HCEC 1CT (cell line): ENCODE measurements at regions not wholly inside any gene's neighbourhood (a gene's known extent, or its start where the extent isn't known, plus 50 kb on each side); places are given as distances from the start of the nearest gene placed in this dataset.
A peak's percentile ranks its signal among the peaks of the same experiment; 100 is the strongest.

Source experiments
- DNase-seq: peaks from one replicate; pipeline ENCODE4 v3.0.0-alpha.2; 2017

- no peak for DNase-seq
Measured at GRCh38 chr2:240349133-240350005, 86.1 kb upstream of the GPC1 start.

- DNase-seq, result no peak
Measured at GRCh38 chr2:240350006-240350355, 85.5 kb upstream of the GPC1 start.

- no peak for DNase-seq
Measured at GRCh38 chr2:240350696-240351087, 84.8 kb upstream of the GPC1 start.

GRCh38 chr2:240351088-240351741 lies 84.2 kb upstream of the GPC1 start:
- no peak for DNase-seq

- DNase-seq, result no peak
Measured at GRCh38 chr2:240351826-240352426, 83.5 kb upstream of the GPC1 start.

- DNase-seq, result no peak
Measured at GRCh38 chr2:240353086-240353798, 82.2 kb upstream of the GPC1 start.

DNA sequence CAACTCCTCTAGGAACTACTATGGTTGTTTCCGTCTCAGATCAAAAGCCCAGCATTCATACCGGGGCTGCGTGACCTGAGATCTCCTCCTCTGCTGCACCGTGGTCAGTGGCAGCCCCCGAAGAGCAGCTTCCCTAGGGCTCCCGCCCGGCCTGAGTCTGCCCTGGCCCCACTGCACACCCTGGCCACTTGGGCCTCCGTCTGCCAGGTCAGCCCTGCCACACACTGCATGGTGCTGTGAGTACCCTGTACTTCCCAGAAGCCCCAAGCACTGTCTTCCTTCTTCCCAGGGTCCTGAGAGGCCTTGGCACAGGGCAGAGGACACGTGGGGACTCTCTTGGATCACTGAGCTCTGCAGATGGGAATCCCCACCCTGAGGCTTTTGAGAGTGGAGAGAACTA lies 81.5 kb upstream of the GPC1 start:
- no peak for DNase-seq

DNA sequence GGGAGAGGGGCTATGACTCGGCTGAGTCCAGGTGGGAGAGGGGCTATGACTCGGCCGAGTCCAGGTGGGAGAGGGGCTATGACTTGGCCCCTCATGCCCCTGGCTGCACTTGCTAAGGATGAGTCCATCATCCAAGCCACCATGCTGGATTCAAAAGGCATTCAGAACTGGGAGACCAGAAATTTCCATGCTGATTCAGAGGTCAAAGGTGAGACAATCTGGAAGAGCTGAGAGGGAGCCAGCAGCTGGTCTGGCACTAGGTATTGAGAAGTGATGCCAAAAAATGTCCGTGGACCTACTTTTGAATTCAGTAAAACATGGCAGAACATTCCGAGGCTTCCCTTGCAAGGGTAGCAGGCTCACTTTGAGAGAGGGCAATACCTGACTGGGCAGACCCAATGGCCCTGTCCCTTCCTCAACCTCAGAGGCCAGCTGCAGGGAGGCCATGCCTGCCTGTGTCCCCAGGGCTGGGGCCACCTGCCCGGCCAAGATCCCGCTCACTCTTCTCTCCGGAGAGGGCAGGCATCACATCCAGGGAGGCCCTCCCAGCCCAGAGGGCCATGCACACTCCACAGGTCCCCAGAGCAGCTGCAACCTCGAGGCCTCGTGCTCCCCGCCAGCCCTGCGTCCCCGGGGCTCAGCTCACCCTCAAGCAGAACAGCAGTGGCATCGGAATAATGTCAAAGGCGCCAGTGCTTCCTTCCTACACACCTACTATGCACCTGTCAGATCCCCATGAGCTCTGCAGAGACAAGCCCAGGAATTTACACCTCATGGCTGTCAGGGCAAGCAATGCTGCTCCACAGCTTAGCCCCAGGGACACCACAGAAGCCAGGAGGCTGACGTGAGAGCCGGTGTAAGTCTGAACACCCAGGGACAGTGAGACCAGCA lies 80.2 kb upstream of the GPC1 start:
- DNase-seq, result peak; percentile 60

DNA sequence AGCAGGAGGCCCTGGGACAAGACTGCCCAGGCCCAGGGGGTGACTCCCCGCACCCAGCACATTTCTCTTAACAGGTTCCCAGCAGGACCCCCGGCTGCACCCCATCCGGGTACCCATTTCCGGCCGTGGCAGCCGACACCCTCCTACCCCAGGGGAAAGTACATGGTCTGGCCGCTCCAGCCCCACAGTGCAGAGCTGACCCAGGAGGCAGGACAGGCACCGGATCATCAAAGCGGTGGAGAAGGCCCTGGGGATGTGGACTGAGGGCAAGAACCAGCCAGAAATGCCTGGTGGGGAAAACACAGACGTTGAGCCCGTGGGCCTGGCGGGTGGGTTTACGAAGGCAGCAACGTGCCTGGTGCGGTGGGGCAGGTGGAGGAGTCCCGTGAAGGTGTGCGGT lies 79.5 kb upstream of the GPC1 start:
- DNase-seq, result no peak

GRCh38 chr2:240356700-240357640 lies 78.5 kb upstream of the GPC1 start:
- no peak for DNase-seq

GRCh38 chr2:240357641-240358012 lies 77.8 kb upstream of the GPC1 start:
- DNase-seq, result no peak

DNA sequence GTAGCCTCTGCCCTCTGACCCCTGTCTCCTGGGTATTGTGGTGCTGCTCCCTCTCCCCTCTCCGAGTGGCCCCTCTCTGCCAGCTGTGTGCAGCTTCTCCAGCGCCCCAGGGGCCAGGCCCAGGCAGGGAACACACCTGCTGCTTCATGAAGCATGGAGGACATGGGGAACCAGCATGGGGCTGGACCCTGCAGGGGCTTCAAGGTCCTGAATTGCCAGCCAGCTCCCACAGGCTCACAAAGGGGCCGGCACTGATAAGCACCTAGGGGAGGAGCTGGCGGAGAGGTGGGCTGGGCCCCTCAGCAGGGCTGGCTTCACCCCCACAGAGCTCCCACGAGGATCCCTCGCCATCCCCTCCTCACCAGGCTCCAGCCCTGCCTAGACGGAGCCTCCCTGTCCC lies 77.4 kb upstream of the GPC1 start:
- DNase-seq, result no peak

DNA sequence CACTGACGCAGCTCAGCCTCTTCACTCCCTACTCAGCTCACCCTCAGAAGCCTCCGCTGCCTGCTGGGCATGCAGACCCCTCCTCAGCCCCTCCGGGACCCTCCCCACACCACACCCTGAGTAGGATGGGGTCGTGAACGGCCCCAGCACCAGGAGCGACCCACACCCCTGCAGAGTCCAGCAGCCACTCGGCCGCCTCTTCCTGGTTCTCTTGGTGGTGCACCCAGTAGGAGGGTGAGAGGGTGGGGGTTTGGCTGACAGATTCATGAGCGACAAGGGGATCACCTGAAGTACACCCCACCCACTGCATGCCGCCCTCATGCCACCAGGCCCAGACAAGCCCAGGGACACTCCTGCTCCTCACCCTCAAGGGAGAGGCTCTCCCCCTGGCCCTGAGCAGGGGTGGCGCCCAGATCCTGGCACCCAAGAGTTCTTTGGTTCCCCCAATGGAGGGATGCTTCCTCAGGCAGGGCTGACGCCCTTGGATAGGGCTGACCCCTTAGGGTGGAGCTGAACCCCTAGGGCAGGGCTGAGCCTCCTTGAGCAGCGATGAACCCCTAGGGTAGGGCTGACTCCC lies 76.6 kb upstream of the GPC1 start:
- DNase-seq, result no peak

DNA sequence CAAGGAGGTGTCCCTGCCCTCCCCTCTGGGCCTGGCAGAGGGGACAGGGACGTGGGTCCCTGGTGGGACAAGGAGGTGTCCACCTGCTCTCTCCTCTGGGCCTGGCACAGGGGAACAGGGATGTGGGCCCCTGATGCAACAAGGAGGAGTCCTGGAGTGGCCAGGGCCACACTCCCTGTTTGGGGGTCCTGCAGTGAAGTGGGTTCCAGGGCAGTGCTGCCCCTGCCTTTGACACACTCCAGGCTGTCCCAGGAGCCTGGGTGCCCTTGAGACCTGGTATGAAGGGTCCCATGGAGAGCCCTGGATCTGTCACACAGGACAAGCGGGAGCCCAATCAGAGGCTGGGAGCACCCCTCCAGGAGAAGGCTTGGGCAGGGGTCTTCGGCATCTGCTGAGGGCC lies 75.8 kb upstream of the GPC1 start:
- DNase-seq, result no peak

DNA sequence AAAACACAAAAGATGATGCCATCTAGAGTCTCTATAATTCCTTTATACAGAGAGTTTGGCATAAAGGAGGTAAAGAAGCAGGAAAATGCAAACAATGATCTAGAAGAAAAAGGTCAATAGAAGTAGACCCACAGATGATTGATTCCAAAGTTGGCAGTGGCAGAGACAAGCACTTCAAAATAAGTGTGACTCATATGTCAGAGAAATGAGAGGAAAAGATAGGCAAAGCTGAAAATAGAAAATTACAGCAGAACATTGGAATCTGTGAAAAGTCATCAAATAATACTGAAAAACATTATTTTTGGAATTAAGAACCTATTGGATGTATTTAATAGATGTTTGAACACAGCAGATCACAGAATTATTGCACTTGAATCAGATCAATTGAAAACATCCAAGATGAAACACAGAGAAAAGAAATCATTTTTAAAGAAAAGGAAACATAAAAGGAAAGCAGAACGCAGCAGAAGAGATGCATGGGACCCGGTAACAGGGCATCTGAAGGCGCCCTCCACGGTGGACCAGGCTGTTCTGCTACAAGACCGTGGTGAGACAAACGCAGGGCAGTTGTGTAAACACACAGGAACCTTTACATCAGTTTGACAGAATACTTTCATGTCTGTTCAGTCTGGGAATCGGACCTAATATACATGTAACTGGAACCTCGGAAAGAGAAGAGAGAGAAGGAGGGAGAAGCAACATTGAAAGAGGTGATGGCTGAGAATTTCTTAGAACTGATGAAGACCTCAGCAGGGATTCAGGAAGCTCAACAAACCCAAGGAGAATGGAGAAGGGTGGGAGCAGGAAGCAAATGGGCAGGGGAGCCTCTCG lies 74.6 kb upstream of the GPC1 start:
- DNase-seq, result no peak

GRCh38 chr2:240362216-240362755 lies 73.2 kb upstream of the GPC1 start:
- DNase-seq, result no peak

GRCh38 chr2:240362826-240363745 lies 72.4 kb upstream of the GPC1 start:
- DNase-seq, result no peak

DNA sequence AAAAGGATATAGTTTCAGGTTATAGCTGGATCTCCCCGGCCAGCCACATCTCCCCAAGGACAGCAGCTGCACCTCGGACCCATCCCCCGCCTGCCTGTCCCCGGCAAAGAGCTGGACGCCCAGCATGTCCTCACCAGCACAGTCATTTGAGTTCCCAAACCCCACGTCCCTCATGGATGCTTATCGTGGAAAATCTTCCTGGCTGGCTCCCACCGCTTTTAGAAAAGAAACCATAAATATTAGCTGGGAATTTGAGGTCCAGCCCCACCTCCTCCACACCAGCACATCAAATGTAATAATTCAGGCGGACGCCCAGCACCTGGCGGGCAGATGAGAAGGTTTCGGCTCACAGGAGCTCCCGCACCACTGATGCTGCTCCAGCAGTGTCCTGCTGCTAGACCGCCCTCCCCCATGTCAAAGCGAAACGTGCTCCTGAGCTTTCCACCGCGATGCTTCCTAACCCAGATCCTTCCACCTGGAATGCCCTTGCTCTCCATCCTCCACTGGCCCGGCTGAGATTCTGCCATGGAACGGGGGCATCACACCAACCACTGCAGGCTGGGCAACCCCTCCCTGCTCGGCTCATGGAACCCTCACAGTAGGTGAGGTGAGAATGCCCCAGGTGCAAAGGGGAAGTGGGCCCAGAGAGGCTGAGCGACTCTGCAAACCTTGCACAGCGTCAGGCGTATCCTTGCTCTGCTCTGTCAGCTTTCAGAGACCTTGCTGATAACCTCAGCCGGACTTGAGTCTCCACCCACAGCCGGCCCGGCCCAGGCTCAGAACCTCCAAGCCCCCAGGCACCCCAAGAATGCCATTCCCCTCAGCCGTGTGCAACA lies 71.5 kb upstream of the GPC1 start:
- no peak for DNase-seq
